Brain microvascular endothelial cell (primary cell): ENCODE measurements at regions not wholly inside any gene's neighbourhood (a gene's known extent, or its start where the extent isn't known, plus 50 kb on each side); places are given as distances from the start of the nearest gene placed in this dataset.

ENCODE experiments used
- DNase-seq: peaks from one replicate; pipeline ENCODE4 v3.0.0-alpha.2; 2020
- H3K27ac ChIP-seq: fragments of 250-450 bp; sonication (Bioruptor Pico); 2 replicates; pipeline ENCODE4 v1.5.1; 2020; ENCODE audit warnings: mild to moderate bottlenecking, moderate library complexity
- H3K27me3 ChIP-seq: fragments of 250-450 bp; sonication (Bioruptor Pico); replicated peaks from 2 replicates; pipeline ENCODE4 v1.5.1; 2020; ENCODE audit warnings: mild to moderate bottlenecking
- H3K36me3 ChIP-seq: fragments of 250-450 bp; sonication (Bioruptor Pico); replicated peaks from 2 replicates; pipeline ENCODE4 v1.5.1; 2020; ENCODE audit warnings: mild to moderate bottlenecking
- H3K4me3 ChIP-seq: 2 replicates; pipeline ENCODE4 v1.5.1; 2011; ENCODE audit warnings: low read depth, mild to moderate bottlenecking, control low read depth, low read length, moderate library complexity
- in situ Hi-C: cut with HindIII; loops from 2 replicates; pipeline ENCODE4 v1.10.0; 2017; ENCODE audit warnings: low sequenced_read_pairs, low pct_ligation_motif_present
- TF ChIP-seq, protein P1 (sequence below): IDR thresholded peaks from 2 replicates; pipeline ENCODE4 v1.5.1; 2011; ENCODE audit warnings: low read depth, mild to moderate bottlenecking, moderate library complexity, low read length, control low read depth, inconsistent platforms; ENCODE audit errors: missing control alignments

DNA sequence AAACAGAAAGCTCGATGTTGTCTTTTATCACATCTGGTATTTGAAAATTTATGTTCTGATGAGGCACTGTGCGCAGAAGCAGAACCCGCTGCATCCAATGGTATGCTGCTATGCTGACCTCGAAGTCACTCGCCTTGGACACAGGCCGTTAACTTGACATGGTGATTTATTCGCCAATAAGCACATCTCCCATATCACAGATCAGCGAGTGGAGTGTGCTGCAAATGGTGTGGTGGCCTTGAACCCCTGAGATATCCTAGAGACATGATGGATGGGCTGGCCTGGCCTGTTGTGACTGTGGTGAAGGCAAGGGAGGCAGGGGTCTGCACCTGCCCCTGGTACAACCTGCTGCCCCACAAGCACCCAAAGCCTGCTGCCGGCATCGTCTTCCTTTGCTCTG lies 175.4 kb upstream of the FRG1 start:
- Histone ChIP-seq H3K27ac (no peak overlapping the region), H3K4me3 (no peak overlapping the region), H3K27me3 (no peaks in the 10 kb centered on the region), H3K36me3 (no peaks in the 10 kb centered on the region)
- TF ChIP-seq, protein P1, sequence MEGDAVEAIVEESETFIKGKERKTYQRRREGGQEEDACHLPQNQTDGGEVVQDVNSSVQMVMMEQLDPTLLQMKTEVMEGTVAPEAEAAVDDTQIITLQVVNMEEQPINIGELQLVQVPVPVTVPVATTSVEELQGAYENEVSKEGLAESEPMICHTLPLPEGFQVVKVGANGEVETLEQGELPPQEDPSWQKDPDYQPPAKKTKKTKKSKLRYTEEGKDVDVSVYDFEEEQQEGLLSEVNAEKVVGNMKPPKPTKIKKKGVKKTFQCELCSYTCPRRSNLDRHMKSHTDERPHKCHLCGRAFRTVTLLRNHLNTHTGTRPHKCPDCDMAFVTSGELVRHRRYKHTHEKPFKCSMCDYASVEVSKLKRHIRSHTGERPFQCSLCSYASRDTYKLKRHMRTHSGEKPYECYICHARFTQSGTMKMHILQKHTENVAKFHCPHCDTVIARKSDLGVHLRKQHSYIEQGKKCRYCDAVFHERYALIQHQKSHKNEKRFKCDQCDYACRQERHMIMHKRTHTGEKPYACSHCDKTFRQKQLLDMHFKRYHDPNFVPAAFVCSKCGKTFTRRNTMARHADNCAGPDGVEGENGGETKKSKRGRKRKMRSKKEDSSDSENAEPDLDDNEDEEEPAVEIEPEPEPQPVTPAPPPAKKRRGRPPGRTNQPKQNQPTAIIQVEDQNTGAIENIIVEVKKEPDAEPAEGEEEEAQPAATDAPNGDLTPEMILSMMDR: no peak
- no peak for DNase-seq
- in situ Hi-C loops: no loop called here

DNA sequence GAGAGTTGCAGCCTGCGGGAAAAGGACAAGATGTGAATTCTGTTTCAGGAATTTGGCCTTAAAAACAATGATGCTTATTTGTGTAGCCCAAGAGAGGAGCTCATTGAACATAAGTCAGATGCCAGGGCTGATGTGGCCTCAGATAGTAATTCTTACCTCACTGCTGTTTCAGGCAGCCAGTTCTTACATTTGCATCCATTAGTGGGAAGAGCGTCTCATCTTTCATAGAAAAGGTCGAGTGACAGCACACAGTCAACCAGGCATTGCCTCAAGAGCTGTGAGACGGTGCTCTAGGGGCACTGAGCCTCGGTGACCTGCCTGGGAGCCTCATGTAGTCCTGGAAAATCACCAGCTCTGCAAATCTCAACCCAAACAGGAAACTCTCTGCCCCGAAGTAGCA lies 174.9 kb upstream of the FRG1 start:
- Histone ChIP-seq H3K27me3 (no peaks in the 10 kb centered on the region), H3K27ac (no peak overlapping the region), H3K4me3 (no peak overlapping the region), H3K36me3 (no peaks in the 10 kb centered on the region)
- in situ Hi-C loops: no loop called here
- TF ChIP-seq, protein P1: no peak
- no peak for DNase-seq

DNA sequence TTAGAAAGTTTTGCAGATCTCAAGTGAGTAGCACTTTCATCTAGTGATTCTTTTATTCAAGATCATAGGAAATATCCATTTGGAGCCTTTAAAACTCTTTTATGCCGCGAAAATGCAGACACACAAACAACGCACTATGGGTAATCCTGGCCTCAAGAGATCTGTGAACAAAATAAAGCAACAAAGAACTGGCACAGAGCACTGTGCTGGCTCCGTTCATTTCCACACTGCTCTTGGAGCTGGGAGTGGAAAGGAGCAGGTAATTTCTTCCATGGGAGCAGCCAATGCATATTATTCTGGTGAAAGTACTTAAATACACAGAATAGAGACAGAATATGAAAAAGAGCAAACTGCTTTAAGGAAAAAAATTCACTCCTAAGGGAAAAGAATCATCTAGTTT lies 172.7 kb upstream of the FRG1 start:
- Histone ChIP-seq H3K4me3 (no peak overlapping the region), H3K36me3 (no peaks in the 10 kb centered on the region), H3K27ac (no peak overlapping the region), H3K27me3 (no peaks in the 10 kb centered on the region)
- in situ Hi-C loops: no loop called here
- TF ChIP-seq, protein P1: no peak
- DNase-seq: no peak

DNA sequence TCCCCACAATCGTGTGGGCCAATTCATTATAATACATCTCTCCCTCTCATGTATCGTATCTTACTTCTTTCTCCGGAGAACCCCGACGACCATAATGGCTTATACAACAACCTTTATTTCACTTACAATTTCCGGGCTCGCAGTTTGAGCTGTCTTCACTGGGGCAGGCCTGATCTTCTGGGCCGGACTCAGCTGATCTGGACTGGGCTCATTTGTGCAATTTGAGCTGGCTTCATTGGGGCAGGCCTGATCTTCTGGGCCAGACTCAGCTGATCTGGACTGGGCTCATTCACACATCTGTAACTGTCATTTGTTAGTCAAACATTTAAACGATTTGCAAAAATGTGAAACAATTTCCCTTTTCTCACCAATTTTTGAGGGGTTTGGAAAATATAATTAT lies 171.5 kb upstream of the FRG1 start:
- in situ Hi-C loops: no loop called here
- TF ChIP-seq, protein P1: no peak
- no peak for DNase-seq
- Histone ChIP-seq H3K4me3 (no peak overlapping the region), H3K27me3 (no peaks in the 10 kb centered on the region), H3K36me3 (no peaks in the 10 kb centered on the region), H3K27ac (no peak overlapping the region)

DNA sequence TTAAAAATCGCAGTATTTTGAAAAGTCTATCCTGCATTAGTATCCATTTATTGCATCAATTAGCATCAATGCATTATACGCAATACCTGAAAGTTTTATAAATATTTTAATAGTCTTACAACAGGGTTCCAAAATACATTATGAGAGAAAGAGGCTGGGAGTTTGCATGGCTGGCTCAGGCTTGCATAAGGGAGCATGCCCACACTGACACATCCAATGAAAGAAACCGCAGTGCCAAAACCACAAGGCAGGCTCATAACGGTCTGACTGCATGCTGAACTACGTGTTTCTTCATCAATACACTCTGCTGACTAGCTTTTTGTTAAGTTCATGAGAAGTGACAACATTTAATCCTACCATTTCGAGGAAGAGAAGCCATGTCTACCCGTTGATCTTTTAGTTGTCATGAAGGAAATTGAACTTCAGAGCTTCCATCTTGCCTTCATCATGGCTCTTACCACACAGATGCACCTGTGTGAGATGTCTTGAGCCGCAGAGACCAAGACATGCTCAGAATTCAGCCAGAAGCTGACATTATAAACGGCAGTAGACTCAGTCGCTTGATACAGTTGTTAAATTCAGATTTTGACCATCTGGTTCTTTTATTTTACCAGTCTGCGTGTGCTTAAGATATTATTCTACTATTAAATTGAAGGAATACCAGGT lies 168.8 kb upstream of the FRG1 start:
- in situ Hi-C loops: no loop called here
- no peak overlapping the region for H3K27ac ChIP-seq
- H3K36me3 ChIP-seq: no peaks in the 10 kb centered on the region
- H3K27me3 ChIP-seq: no peaks in the 10 kb centered on the region
- TF ChIP-seq, protein P1: no peak
- no peak overlapping the region for H3K4me3 ChIP-seq
- no peak for DNase-seq

GRCh38 chr4:189773909-189774308 lies 166.8 kb upstream of the FRG1 start:
- Histone ChIP-seq H3K27me3 (no peaks in the 10 kb centered on the region), H3K36me3 (no peaks in the 10 kb centered on the region), H3K27ac (no peak overlapping the region), H3K4me3 (no peak overlapping the region)
- TF ChIP-seq, protein P1: no peak
- in situ Hi-C loops: no loop called here
- DNase-seq: peak; percentile 1
